ENCODE measurements at regions not wholly inside any gene's neighbourhood (a gene's known extent, or its start where the extent isn't known, plus 50 kb on each side); places are given as distances from the start of the nearest gene placed in this dataset.

GRCh38 chr9:88202321-88202720 lies 64.0 kb upstream of the SPATA31C2 start:
- TF ChIP-seq CTCF (IDR thresholded peaks at IDR 0.05) (no peak), POLR2A (IDR thresholded peaks at IDR 0.05) (no peak)

All from thyroid gland (tissue), 4 donors.